ENCODE measurements at regions not wholly inside any gene's neighbourhood (a gene's known extent, or its start where the extent isn't known, plus 50 kb on each side); places are given as distances from the start of the nearest gene placed in this dataset.

DNA sequence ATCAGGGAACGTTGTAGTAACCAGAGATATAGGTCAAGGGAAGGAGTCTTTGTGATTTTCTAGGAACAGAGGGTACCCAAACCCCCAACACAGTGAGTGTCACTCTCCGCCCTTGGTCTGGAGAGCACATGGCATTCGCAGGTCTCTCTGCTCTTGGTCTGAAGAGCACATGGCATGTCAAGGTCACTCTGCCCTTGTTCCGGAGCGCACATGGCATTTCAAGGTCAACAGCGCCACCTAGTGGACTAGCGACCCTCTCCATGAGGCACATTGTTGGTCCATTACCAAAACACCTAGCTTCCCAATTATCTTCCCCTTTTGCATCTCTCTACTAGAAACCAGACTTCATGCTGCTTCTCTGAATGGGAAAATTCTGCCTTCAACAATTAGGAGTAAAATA, 260.0 kb downstream of the C6orf118 start:
- H3K27ac Mint-ChIP-seq = no peak overlapping the region
- DNase-seq = peak; percentile 18
- peaks cover 9% of the 10 kb centered on the region for H3K9me3 Mint-ChIP-seq
- ChIA-PET POLR2A (no interaction called here), CTCF (no interaction called here)
- no peaks in the 10 kb centered on the region for H3K4me1 Mint-ChIP-seq
- no peaks in the 10 kb centered on the region for H3K27me3 Mint-ChIP-seq
- H3K4me3 Mint-ChIP-seq = no peak overlapping the region
- no peaks in the 10 kb centered on the region for H3K36me3 Mint-ChIP-seq (ENCODE audit: low read depth)

- no peaks in the 10 kb centered on the region for H3K36me3 Mint-ChIP-seq (ENCODE audit: low read depth)
- POLR2A ChIA-PET = no interaction called here
- H3K4me3 Mint-ChIP-seq = no peak overlapping the region
- no peaks in the 10 kb centered on the region for H3K27me3 Mint-ChIP-seq
- peaks cover 11% of the 10 kb centered on the region for H3K9me3 Mint-ChIP-seq
- no peaks in the 10 kb centered on the region for H3K4me1 Mint-ChIP-seq
- CTCF ChIA-PET = no interaction called here
- H3K27ac Mint-ChIP-seq = no peak overlapping the region
- DNase-seq = no peak
Observed at GRCh38 chr6:165047952-165048351, 261.5 kb downstream of the C6orf118 start.

DNA sequence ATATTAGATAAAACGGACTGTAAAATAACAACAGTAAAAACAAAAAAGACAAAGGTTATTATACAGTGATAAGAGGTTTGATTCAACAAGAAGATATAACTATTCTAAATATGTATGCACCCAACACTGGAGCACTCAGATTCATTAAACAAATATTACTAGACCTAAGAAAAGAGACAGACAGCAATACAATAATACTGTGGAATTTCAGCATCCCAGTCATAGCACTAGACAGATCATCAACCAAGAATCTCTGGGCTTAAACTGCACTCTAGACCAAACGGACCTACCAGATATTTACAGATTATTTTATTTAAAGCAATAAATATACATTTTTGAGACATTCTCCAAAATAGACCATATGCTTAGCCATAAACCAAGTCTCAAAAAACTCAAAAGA, 263.8 kb downstream of the C6orf118 start:
- ChIA-PET POLR2A (no interaction called here), CTCF (no interaction called here)
- no peak for DNase-seq
- Mint-ChIP-seq H3K27ac (no peak overlapping the region), H3K4me3 (no peak overlapping the region), H3K4me1 (no peaks in the 10 kb centered on the region), H3K9me3 (peaks cover 11% of the 10 kb centered on the region), H3K36me3 (ENCODE audit: low read depth) (no peaks in the 10 kb centered on the region), H3K27me3 (no peaks in the 10 kb centered on the region)

- no peak for DNase-seq
- no peaks in the 10 kb centered on the region for H3K36me3 Mint-ChIP-seq (ENCODE audit: low read depth)
- no peak overlapping the region for H3K27ac Mint-ChIP-seq
- H3K4me1 Mint-ChIP-seq = no peaks in the 10 kb centered on the region
- CTCF ChIA-PET = no interaction called here
- peaks cover 21% of the 10 kb centered on the region for H3K9me3 Mint-ChIP-seq
- no peak overlapping the region for H3K4me3 Mint-ChIP-seq
- H3K27me3 Mint-ChIP-seq = no peaks in the 10 kb centered on the region
- POLR2A ChIA-PET = no interaction called here
Observed at GRCh38 chr6:165042912-165043311, 266.5 kb downstream of the C6orf118 start.

DNA sequence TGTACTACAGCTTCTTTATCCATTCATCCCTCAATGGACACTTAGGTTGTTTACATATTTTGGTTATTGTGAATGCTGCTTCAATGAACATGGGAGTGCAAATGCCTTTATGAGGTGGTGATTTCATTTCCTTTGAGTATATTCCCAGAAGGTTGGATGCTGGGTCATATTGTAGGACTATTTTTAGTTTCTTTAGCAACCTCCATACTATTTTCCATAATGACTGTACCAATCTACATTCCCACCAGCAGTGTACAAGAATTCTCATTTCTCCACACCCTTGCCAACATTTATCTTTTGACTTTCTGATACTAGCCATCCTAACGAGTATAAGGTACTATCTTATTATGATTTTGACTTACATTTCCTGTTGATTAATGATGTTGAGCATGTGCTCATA, 269.0 kb downstream of the C6orf118 start:
- no peaks in the 10 kb centered on the region for H3K4me1 Mint-ChIP-seq
- H3K27me3 Mint-ChIP-seq = no peaks in the 10 kb centered on the region
- ChIA-PET POLR2A (no interaction called here), CTCF (interaction anchor here (0.6 kb wide), 1 partner anchor 1463 kb away, joined by 5 read pairs; no protein-coding TSS in a partner anchor)
- no peaks in the 10 kb centered on the region for H3K36me3 Mint-ChIP-seq (ENCODE audit: low read depth)
- peaks cover 27% of the 10 kb centered on the region for H3K9me3 Mint-ChIP-seq
- DNase-seq = no peak
- no peak overlapping the region for H3K4me3 Mint-ChIP-seq
- no peak overlapping the region for H3K27ac Mint-ChIP-seq

DNA sequence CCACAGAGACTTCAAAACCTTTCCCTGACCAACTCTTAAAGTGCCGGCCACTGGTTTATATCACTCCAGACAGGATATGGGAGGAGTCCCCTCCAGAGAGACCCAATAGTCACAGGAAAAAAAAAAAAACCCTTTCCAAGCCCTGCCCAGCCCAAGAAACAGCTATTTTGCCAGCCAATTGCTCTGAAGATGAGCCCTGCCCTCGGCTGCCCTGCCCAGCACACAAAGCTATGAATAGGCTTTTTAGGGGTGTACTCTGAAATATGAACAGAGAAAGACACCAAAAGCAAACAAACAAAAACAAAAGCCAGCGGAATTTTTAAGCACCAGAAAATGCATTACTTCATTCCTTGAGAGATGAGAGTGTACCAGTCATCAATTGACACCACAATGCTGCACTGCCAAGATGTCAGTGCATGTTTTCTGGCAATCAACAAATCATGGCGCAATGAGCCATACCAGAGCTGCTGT, 275.1 kb downstream of the C6orf118 start:
- Mint-ChIP-seq H3K9me3 (peaks cover 26% of the 10 kb centered on the region), H3K27ac (no peak overlapping the region), H3K4me1 (no peaks in the 10 kb centered on the region), H3K36me3 (ENCODE audit: low read depth) (no peaks in the 10 kb centered on the region), H3K27me3 (no peaks in the 10 kb centered on the region), H3K4me3 (no peak overlapping the region)
- no peak for DNase-seq
- POLR2A ChIA-PET = no interaction called here
- CTCF ChIA-PET = no interaction called here

GRCh38 chr6:165031502-165031901, 277.9 kb downstream of the C6orf118 start:
- no peak overlapping the region for H3K27ac Mint-ChIP-seq
- CTCF ChIA-PET = no interaction called here
- peaks cover 8% of the 10 kb centered on the region for H3K9me3 Mint-ChIP-seq
- DNase-seq = no peak
- POLR2A ChIA-PET = no interaction called here
- no peaks in the 10 kb centered on the region for H3K36me3 Mint-ChIP-seq (ENCODE audit: low read depth)
- H3K4me3 Mint-ChIP-seq = no peak overlapping the region
- H3K27me3 Mint-ChIP-seq = no peaks in the 10 kb centered on the region
- no peaks in the 10 kb centered on the region for H3K4me1 Mint-ChIP-seq

DNA sequence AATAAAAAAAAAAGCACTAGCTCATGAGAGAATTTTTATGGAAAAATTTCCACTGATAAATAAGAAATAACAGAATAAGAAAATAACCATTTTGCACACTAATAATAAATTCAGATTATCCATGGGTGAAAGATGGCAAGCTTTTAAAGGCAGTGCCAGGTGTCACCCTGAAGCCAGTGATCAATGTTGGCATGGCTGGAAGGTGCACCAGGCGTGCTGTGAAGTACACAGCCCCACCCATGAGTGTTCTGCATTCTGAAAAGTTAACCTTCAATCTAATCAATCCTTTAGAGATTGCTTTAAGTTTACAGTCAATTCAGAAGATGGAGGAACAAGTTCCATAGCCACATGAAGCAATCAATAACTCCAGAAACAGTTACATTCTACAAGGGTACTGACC, 284.4 kb downstream of the C6orf118 start:
- Mint-ChIP-seq H3K9me3 (peaks cover 6% of the 10 kb centered on the region), H3K4me3 (no peak overlapping the region), H3K27ac (no peak overlapping the region), H3K4me1 (no peaks in the 10 kb centered on the region), H3K27me3 (no peaks in the 10 kb centered on the region), H3K36me3 (ENCODE audit: low read depth) (no peaks in the 10 kb centered on the region)
- POLR2A ChIA-PET = interaction anchor here (0.6 kb wide), 1 partner anchor 29 kb away, joined by 7 read pairs; no protein-coding TSS in a partner anchor
- DNase-seq = no peak
- CTCF ChIA-PET = no interaction called here

- Mint-ChIP-seq H3K4me1 (no peaks in the 10 kb centered on the region), H3K27me3 (no peaks in the 10 kb centered on the region)
- DNase-seq = no peak
Observed at GRCh38 chr6:165019681-165020080, 289.7 kb downstream of the C6orf118 start.

DNA sequence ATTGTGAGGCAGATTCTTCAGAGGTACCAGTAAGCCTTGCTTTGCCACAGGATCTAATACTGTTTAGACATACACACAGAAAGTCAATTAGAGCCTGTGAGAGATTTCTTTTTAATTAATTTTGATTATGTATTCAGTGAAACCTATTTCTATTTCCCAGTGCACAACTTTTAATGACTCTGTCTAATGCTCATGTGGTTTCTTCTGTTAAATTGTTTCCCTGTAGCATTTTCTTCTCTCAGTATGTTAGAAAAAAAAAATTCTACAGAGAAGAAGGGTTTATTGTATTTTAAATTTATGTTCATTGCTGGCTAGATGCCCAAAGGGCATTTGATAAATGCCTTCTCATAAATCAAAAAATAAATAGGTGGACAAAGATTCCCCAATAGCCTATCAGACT, 293.7 kb downstream of the C6orf118 start:
- no peak overlapping the region for H3K27ac Mint-ChIP-seq
- DNase-seq = no peak
- peaks cover 16% of the 10 kb centered on the region for H3K9me3 Mint-ChIP-seq
- no peak overlapping the region for H3K4me3 Mint-ChIP-seq
- H3K36me3 Mint-ChIP-seq (ENCODE audit: low read depth) = no peaks in the 10 kb centered on the region
- H3K4me1 Mint-ChIP-seq = no peaks in the 10 kb centered on the region
- ChIA-PET POLR2A (no interaction called here), CTCF (interaction anchor here (0.6 kb wide), 1 partner anchor 1269 kb away, joined by 4 read pairs; no protein-coding TSS in a partner anchor)
- H3K27me3 Mint-ChIP-seq = no peaks in the 10 kb centered on the region

More at GRCh38 chr6:165019681-165020080, 289.7 kb downstream of the C6orf118 start:
- H3K4me3 Mint-ChIP-seq = no peak overlapping the region
- CTCF ChIA-PET = no interaction called here
- H3K27ac Mint-ChIP-seq = no peak overlapping the region
- no peaks in the 10 kb centered on the region for H3K36me3 Mint-ChIP-seq (ENCODE audit: low read depth)
- H3K9me3 Mint-ChIP-seq = peaks cover 12% of the 10 kb centered on the region
- POLR2A ChIA-PET = no interaction called here

DNA sequence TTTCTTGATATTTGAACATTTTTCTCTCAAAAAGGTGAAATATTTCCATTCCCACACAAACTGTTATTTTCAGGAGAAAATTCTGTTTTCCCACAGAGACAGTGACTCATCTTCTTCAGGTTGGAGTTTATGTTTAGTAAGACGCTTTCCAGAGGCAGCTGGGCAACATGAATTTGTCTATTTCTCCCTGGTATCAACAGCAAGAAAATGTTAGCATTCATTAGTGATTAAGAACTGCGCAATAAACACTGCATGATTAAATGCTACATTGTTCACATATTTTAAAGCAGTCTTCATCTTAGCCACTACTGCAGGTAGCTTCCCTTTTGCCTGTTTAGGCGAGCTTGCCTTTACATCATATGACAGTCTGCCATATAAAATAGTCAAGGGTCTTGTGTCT, 295.7 kb downstream of the C6orf118 start:
- Mint-ChIP-seq H3K4me3 (no peak overlapping the region), H3K27ac (no peak overlapping the region), H3K4me1 (no peaks in the 10 kb centered on the region), H3K27me3 (no peaks in the 10 kb centered on the region), H3K36me3 (ENCODE audit: low read depth) (no peaks in the 10 kb centered on the region), H3K9me3 (peaks cover 13% of the 10 kb centered on the region)
- POLR2A ChIA-PET = no interaction called here
- CTCF ChIA-PET = no interaction called here
- DNase-seq = no peak

GRCh38 chr6:165012183-165012582, 297.2 kb downstream of the C6orf118 start:
- Mint-ChIP-seq H3K9me3 (peaks cover 15% of the 10 kb centered on the region), H3K4me1 (no peaks in the 10 kb centered on the region), H3K27me3 (no peaks in the 10 kb centered on the region), H3K36me3 (ENCODE audit: low read depth) (no peaks in the 10 kb centered on the region), H3K27ac (no peak overlapping the region), H3K4me3 (no peak overlapping the region)
- DNase-seq = no peak
- ChIA-PET POLR2A (no interaction called here), CTCF (no interaction called here)

DNA sequence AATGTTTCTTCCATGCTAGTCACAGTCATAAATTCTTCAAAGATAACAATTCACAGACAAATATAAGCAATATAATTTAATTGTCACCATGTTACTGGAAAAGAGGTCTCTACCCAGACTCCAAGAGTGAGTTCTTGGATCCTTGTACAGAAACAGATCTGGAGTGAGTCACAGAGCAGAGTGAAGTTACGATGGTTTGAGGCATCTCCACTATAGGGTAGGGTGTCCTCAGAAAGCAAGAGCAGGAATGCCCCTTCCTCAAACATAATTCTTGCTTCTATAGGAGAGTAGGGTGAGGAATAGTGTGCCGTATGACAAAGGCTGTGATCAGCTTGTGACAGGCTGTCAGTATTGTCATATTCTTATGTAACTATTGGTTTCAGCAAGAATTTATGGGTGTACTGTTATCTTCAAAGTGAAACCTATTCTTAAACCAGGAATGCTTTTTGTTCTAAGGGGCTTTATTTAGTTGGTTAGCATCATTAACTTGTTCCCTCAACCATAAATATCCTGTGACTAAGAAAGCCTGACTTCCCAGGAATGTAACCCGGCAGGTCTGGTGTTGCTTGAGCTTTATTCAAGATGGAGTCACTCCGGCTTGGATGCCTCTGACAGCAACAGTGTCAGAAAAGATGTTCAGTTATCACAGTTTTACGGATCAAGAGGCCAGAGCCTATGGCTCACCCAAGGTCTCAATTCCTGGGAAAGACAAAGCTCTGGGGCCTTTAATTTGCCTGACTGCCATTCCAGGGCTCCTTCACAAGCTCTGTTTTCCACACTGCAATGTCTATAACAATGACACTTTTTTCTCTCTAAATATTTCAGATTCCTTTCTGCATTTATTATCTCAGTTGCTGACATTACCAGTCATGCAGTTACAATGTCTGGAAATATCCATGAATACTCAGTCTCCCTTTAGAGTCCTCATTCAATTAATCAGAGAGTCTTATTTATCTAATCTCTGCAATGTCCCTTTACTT, 298.6 kb downstream of the C6orf118 start:
- POLR2A ChIA-PET = no interaction called here
- no peaks in the 10 kb centered on the region for H3K4me1 Mint-ChIP-seq
- H3K9me3 Mint-ChIP-seq = peaks cover 12% of the 10 kb centered on the region
- no peaks in the 10 kb centered on the region for H3K36me3 Mint-ChIP-seq (ENCODE audit: low read depth)
- H3K27ac Mint-ChIP-seq = no peak overlapping the region
- H3K27me3 Mint-ChIP-seq = no peaks in the 10 kb centered on the region
- no peak for DNase-seq
- CTCF ChIA-PET = no interaction called here
- no peak overlapping the region for H3K4me3 Mint-ChIP-seq

GRCh38 chr6:165008971-165009370, 300.4 kb downstream of the C6orf118 start:
- CTCF ChIA-PET = no interaction called here
- no peak overlapping the region for H3K4me3 Mint-ChIP-seq
- no peaks in the 10 kb centered on the region for H3K4me1 Mint-ChIP-seq
- no peak overlapping the region for H3K27ac Mint-ChIP-seq
- peaks cover 16% of the 10 kb centered on the region for H3K9me3 Mint-ChIP-seq
- no peaks in the 10 kb centered on the region for H3K27me3 Mint-ChIP-seq
- no peak for DNase-seq
- no peaks in the 10 kb centered on the region for H3K36me3 Mint-ChIP-seq (ENCODE audit: low read depth)
- POLR2A ChIA-PET = no interaction called here
